Natural killer cell (primary cell): ENCODE measurements at regions not wholly inside any gene's neighbourhood (a gene's known extent, or its start where the extent isn't known, plus 50 kb on each side); places are given as distances from the start of the nearest gene placed in this dataset.

Experiments
- ATAC-seq, 3 donors: fragments of 150-1000 bp in 2 of 3; fragments of 200-7000 bp in 1 of 3; cut with Tn5 transposase; 1 replicate in 1 of 3; 2 replicates in 2 of 3; pipeline ENCODE4 v1.10.0; 2021; ENCODE audit warnings: mild to moderate bottlenecking in 2 of 3, moderate library complexity in 2 of 3
- DNase-seq, 2 donors: peaks; one replicate each; pipeline versions ENCODE4 v3.0.0 to v3.0.0-alpha.2; 2013 to 2021; ENCODE audit warnings: mixed read lengths in 1 of 2
- H3K27ac ChIP-seq: one replicate; pipeline ENCODE4 v1.5.1; 2013; ENCODE audit warnings: mild to moderate bottlenecking, low read length
- H3K27me3 ChIP-seq: one replicate; pipeline ENCODE4 v1.6.1; 2013; ENCODE audit warnings: low read length; ENCODE audit not compliant: control insufficient read depth, insufficient read depth
- H3K36me3 ChIP-seq: one replicate; pipeline ENCODE4 v1.6.1; 2013; ENCODE audit warnings: low read length; ENCODE audit not compliant: control insufficient read depth, insufficient read depth
- H3K4me1 ChIP-seq: one replicate; pipeline ENCODE4 v1.6.1; 2013; ENCODE audit warnings: low read length; ENCODE audit not compliant: control insufficient read depth, insufficient read depth
- H3K4me3 ChIP-seq: one replicate; pipeline ENCODE4 v1.5.1; 2013; ENCODE audit warnings: low read length
- H3K9me3 ChIP-seq: one replicate; pipeline ENCODE4 v1.6.1; 2013; ENCODE audit warnings: low read length; ENCODE audit not compliant: control insufficient read depth, insufficient read depth
- H3K27ac Mint-ChIP-seq, 2 donors: one replicate each; pipeline ENCODE4 v1.8.0; 2022; ENCODE audit warnings: mild to moderate bottlenecking in 2 of 2, mixed read lengths in 2 of 2, moderate library complexity in 1 of 2
- H3K27me3 Mint-ChIP-seq, 2 donors: one replicate each; pipeline ENCODE4 v1.8.0; 2022; ENCODE audit warnings: low read depth in 2 of 2, mixed read lengths in 2 of 2
- H3K36me3 Mint-ChIP-seq: one replicate; pipeline ENCODE4 v1.8.0; 2022; ENCODE audit warnings: mixed read lengths
- H3K4me1 Mint-ChIP-seq, 2 donors: one replicate each; pipeline ENCODE4 v1.8.0; 2022; ENCODE audit warnings: mixed read lengths in 2 of 2
- H3K4me3 Mint-ChIP-seq: one replicate; pipeline ENCODE4 v1.8.0; 2022; ENCODE audit warnings: mild to moderate bottlenecking, moderate library complexity, mixed read lengths
- H3K9me3 Mint-ChIP-seq, 2 donors: one replicate each; pipeline ENCODE4 v1.8.0; 2022; ENCODE audit warnings: mixed read lengths in 2 of 2
- WGBS: methylation state at CpG from one replicate; pipeline ENCODE4 v1.1.7; 2013; ENCODE audit warnings: missing lambda C conversion rate; ENCODE audit not compliant: insufficient coverage; 5-methylcytosine and 5-hydroxymethylcytosine counted together
- intact Hi-C: fragments of 100-400 bp; cut with micrococcal nuclease; formaldehyde crosslinking; loops from one replicate; pipeline ENCODE4 v1.14.2; 2022
- TF ChIP-seq, protein P1 (sequence below): fragments of 200-600 bp; IDR thresholded peaks from one replicate; pipeline ENCODE4 v1.8.0; 2022; ENCODE audit warnings: antibody characterized with exemption

DNA sequence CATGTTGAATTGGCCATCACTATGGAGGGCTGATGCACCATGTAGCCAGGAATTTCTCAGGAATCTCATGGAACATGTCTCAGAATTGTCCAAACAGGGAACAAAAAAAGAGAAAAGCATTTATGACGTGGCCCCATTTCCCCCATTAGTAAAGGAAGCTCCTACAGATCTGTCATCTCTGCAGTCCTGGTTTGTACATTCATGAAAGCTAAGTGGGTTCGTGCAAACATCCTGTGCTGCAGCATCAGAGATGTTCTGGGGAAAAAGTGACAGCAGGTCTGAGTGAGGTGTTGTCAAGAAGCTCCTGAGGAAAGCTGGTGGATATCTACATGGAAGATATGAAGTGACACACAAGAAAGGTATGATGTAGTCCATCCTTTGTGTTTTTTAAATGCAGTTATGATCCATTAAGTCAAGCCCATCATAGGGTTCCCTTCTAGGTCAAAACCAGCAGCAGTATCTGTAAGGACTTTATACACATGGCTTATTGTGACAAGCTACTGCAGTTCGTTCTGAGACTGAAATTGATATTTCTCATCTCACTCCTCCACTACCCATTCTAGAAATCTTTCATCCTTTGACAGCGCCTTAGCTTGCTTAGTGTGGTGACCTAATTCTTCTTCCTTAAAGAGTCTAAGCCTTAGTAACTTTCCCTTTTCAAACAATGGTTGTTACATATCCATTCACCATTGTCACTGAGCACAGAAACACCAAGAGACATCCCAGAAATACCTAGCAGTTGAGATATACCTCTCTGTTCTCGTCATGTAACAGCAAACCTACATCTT, 200.0 kb upstream of the TCF21 start:
- Histone ChIP-seq H3K27ac (no peak overlapping the region), H3K4me1 (no peaks in the 10 kb centered on the region), H3K9me3 (no peaks in the 10 kb centered on the region), H3K27me3 (no peaks in the 10 kb centered on the region), H3K4me3 (no peak overlapping the region), H3K36me3 (no peaks in the 10 kb centered on the region)
- no peaks in the 10 kb centered on the region for H3K4me1 Mint-ChIP-seq
- no peaks in the 10 kb centered on the region for H3K36me3 Mint-ChIP-seq
- WGBS, result 68% methylated on average over 5 of the region's 5 CpGs
- peaks cover 0 to 2% of the 10 kb centered on the region in 2 donors for H3K9me3 Mint-ChIP-seq
- TF ChIP-seq, protein P1, sequence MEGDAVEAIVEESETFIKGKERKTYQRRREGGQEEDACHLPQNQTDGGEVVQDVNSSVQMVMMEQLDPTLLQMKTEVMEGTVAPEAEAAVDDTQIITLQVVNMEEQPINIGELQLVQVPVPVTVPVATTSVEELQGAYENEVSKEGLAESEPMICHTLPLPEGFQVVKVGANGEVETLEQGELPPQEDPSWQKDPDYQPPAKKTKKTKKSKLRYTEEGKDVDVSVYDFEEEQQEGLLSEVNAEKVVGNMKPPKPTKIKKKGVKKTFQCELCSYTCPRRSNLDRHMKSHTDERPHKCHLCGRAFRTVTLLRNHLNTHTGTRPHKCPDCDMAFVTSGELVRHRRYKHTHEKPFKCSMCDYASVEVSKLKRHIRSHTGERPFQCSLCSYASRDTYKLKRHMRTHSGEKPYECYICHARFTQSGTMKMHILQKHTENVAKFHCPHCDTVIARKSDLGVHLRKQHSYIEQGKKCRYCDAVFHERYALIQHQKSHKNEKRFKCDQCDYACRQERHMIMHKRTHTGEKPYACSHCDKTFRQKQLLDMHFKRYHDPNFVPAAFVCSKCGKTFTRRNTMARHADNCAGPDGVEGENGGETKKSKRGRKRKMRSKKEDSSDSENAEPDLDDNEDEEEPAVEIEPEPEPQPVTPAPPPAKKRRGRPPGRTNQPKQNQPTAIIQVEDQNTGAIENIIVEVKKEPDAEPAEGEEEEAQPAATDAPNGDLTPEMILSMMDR, result no peak
- DNase-seq (no peak), ATAC-seq (no peak)
- H3K27me3 Mint-ChIP-seq, result no peaks in the 10 kb centered on the region
- H3K4me3 Mint-ChIP-seq, result no peak overlapping the region
- intact Hi-C loops, result no loop called here
- H3K27ac Mint-ChIP-seq, result no peak overlapping the region

DNA sequence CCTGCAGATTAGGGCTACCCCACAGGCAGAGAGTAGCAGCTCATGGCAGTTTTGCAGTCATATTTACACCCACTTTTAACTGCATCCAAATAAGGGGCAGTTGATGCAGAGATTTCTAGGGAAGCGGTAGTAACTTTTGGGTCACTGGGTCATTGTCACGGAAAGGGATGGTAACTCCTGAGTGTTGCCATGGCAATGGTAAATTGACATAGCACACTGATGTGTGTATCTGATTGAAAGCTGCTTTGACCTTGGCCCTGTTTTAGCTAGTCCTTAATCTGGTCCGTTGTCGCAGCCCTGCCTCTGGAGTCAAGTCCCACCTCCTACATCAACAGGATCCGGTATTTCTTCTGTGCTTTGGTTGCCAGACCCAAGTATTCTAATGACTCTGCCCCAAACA, 199.1 kb upstream of the TCF21 start:
- Histone ChIP-seq H3K27ac (no peak overlapping the region), H3K36me3 (no peaks in the 10 kb centered on the region), H3K4me3 (no peak overlapping the region), H3K4me1 (no peaks in the 10 kb centered on the region), H3K9me3 (no peaks in the 10 kb centered on the region), H3K27me3 (no peaks in the 10 kb centered on the region)
- 78% methylated on average over 5 of the region's 5 CpGs for WGBS
- intact Hi-C loops, result no loop called here
- Mint-ChIP-seq H3K27me3 (no peaks in the 10 kb centered on the region), H3K4me1 (no peaks in the 10 kb centered on the region), H3K27ac (no peak overlapping the region), H3K4me3 (no peak overlapping the region), H3K9me3 (peaks cover 0 to 4% of the 10 kb centered on the region in 2 donors), H3K36me3 (no peaks in the 10 kb centered on the region)
- ATAC-seq, result no peak
- no peak for DNase-seq
- TF ChIP-seq, protein P1, result no peak

- WGBS, result 100% methylated on average over 1 of the region's 1 CpG
Measured at GRCh38 chr6:133693565-133693964, 195.3 kb upstream of the TCF21 start.

More at GRCh38 chr6:133693565-133693964, 195.3 kb upstream of the TCF21 start:
- Histone ChIP-seq H3K27ac (no peak overlapping the region), H3K4me3 (no peak overlapping the region), H3K36me3 (no peaks in the 10 kb centered on the region), H3K27me3 (no peaks in the 10 kb centered on the region), H3K9me3 (no peaks in the 10 kb centered on the region), H3K4me1 (no peaks in the 10 kb centered on the region)
- no peak for DNase-seq
- Mint-ChIP-seq H3K4me3 (no peak overlapping the region), H3K27me3 (no peaks in the 10 kb centered on the region), H3K9me3 (peaks cover 0 to 4% of the 10 kb centered on the region in 2 donors), H3K4me1 (no peaks in the 10 kb centered on the region), H3K36me3 (no peaks in the 10 kb centered on the region), H3K27ac (no peak overlapping the region)
- intact Hi-C loops, result no loop called here
- TF ChIP-seq, protein P1, result no peak
- ATAC-seq, result no peak
